NK-92 (cell line): ENCODE measurements at regions not wholly inside any gene's neighbourhood (a gene's known extent, or its start where the extent isn't known, plus 50 kb on each side); places are given as distances from the start of the nearest gene placed in this dataset.
"Not testable (repeated sequence)": the region's sequence is repeated elsewhere in the genome, so short reads cannot be mapped to it uniquely, and the experiment has no call there.

ENCODE experiments used
- DNase-seq: peaks from one replicate; lab custom pipeline; 2025; ENCODE audit not compliant: unreplicated experiment; lab: John Stamatoyannopoulos, UW

- DNase-seq, result no peak
Observed at GRCh38 chr15:45866616-45867015, 231.8 kb downstream of the SQOR start.

- no peak for DNase-seq
Observed at GRCh38 chr15:45867281-45867680, 232.5 kb downstream of the SQOR start.

- no peak for DNase-seq
Observed at GRCh38 chr15:45868109-45868691, 233.4 kb downstream of the SQOR start.

- no peak for DNase-seq
Observed at GRCh38 chr15:45869034-45869668, 234.3 kb downstream of the SQOR start.

GRCh38 chr15:45871121-45871855 lies 236.5 kb downstream of the SQOR start:
- no peak for DNase-seq

GRCh38 chr15:45873781-45874180 lies 239.0 kb downstream of the SQOR start:
- no peak for DNase-seq

- not testable (repeated sequence) for DNase-seq
Observed at GRCh38 chr15:45874566-45874965, 239.7 kb downstream of the SQOR start.

- DNase-seq, result no peak
Observed at GRCh38 chr15:45884289-45884688, 249.5 kb downstream of the SQOR start.

- DNase-seq, result no peak
Observed at GRCh38 chr15:45884755-45885445, 250.1 kb downstream of the SQOR start.

GRCh38 chr15:45885801-45886200 lies 251.0 kb downstream of the SQOR start:
- DNase-seq, result no peak

GRCh38 chr15:45891766-45892165 lies 256.9 kb downstream of the SQOR start:
- DNase-seq, result no peak

GRCh38 chr15:45892182-45892581 lies 257.4 kb downstream of the SQOR start:
- DNase-seq, result no peak

- DNase-seq, result no peak
Observed at GRCh38 chr15:45903283-45903682, 268.5 kb downstream of the SQOR start.

- DNase-seq, result no peak
Observed at GRCh38 chr15:45904019-45904418, 269.2 kb downstream of the SQOR start.

- no peak for DNase-seq
Observed at GRCh38 chr15:45906230-45906629, 271.4 kb downstream of the SQOR start.

- no peak for DNase-seq
Observed at GRCh38 chr15:45910671-45911070, 275.8 kb downstream of the SQOR start.

GRCh38 chr15:45913451-45913850 lies 278.6 kb downstream of the SQOR start:
- DNase-seq, result no peak

- no peak for DNase-seq
Observed at GRCh38 chr15:45914425-45914824, 279.6 kb downstream of the SQOR start.

GRCh38 chr15:45918839-45919238 lies 284.0 kb downstream of the SQOR start:
- no peak for DNase-seq

- no peak for DNase-seq
Observed at GRCh38 chr15:45919806-45920205, 285.0 kb downstream of the SQOR start.

GRCh38 chr15:45921376-45921775 lies 286.5 kb downstream of the SQOR start:
- no peak for DNase-seq

GRCh38 chr15:45921978-45922377 lies 287.1 kb downstream of the SQOR start:
- DNase-seq, result no peak
